Stimulated activated naive CD8-positive, alpha-beta T cell treated with anti-CD3 and anti-CD28 coated beads, Interleukin-15, Interleukin-2, amounts not matched to agents 100 U/mL and 50 U/mL, for 24 hours (primary cell): ENCODE measurements at regions not wholly inside any gene's neighbourhood (a gene's known extent, or its start where the extent isn't known, plus 50 kb on each side); places are given as distances from the start of the nearest gene placed in this dataset.

Source experiments
- ATAC-seq: fragments of 150-1000 bp; cut with Tn5 transposase; one replicate; pipeline ENCODE4 v1.10.0; 2021
- DNase-seq: peaks from one replicate; pipeline ENCODE4 v3.0.0; 2021

GRCh38 chr16:85492295-85492864, 120.7 kb upstream of the GSE1 start:
- ATAC-seq (no peak), DNase-seq (no peak)

DNA sequence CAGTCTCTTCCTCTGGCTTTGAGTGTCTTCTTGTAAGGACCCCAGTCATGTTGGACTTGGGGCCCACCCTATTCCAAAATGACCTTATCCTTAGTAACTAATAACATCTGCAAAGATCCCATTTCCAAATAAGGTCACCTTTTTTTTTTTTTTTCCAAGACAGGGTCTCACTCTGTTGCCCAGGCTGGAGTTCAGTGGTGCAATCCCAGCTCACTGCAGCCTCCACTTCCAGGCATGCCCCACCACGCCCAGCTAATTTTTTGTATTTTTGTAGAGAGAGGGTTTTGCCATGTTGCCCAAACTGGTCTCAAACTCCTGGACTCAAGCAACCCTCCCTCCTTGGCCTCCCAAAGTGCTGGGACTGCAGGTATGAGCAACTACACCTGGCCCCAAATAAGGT, 118.8 kb upstream of the GSE1 start:
- no peak for ATAC-seq
- no peak for DNase-seq

- ATAC-seq (no peak), DNase-seq (no peak)
These were observed 117.9 kb upstream of the GSE1 start for GRCh38 chr16:85495259-85495658.

DNA sequence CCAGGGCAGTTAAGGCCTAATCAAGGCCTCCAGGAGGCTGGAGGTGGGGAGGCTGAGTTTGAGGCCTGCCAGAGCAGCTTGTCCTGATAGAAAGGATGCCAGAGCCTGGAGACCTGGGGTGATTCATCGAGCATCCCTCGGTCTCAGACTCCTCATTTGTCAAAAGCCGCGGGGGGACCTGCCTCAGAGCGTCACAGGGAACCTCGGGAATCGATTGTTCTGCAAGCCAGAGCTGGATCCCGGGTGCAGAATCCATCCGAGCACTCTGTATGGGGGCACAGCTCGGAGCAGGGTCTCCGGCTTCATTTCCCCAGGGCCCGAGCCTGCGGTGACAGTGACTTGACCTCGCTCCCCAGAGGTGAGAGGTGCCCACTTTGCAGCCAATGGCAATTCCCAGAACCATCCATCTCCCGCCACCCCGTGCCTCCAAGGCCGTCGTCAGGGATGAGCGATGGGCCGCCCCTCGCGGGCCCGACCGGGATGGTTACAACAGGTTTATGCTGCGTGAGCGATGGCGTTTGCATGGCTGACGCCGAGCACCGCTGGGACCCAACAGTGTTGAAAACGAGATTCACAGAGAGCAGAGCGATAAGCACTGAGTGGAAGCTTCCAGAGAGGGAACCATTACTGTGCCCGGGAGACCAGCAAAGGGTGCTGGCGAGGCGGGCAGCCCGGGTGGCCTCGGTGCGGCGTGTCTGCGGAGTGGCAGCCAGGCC, 117.1 kb upstream of the GSE1 start:
- no peak for ATAC-seq
- DNase-seq = no peak

GRCh38 chr16:85497622-85498314, 115.4 kb upstream of the GSE1 start:
- DNase-seq (no peak), ATAC-seq (no peak)

- ATAC-seq (no peak), DNase-seq (no peak)
These were observed 114.5 kb upstream of the GSE1 start for GRCh38 chr16:85498607-85499006.

DNA sequence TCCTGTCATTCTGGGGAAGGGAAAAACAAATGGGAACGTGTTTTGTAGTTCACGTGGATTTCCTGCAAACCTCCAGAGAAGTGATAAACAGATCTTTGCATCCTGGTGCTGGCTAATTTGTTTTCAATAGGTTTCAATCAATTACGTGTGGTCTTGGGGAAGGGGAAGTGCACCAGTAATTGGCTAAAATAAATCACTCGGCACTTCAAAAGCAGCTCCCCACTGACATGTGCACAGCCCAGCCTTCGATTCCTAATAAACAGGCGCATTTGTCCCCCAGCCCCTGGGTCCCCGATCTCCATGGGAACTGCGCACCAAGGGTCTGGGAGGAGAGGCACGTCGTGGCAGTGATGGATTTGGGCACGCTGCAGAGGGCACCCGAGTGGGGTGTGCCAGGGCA, 112.9 kb upstream of the GSE1 start:
- no peak for ATAC-seq
- DNase-seq = no peak

GRCh38 chr16:85501900-85502299, 111.2 kb upstream of the GSE1 start:
- no peak for ATAC-seq
- no peak for DNase-seq

GRCh38 chr16:85502357-85502756, 110.8 kb upstream of the GSE1 start:
- no peak for ATAC-seq
- no peak for DNase-seq

- ATAC-seq = no peak
These were observed 109.4 kb upstream of the GSE1 start for GRCh38 chr16:85503679-85504231.

GRCh38 chr16:85504242-85504641, 108.9 kb upstream of the GSE1 start:
- DNase-seq (no peak), ATAC-seq (no peak)

More at GRCh38 chr16:85503679-85504231, 109.4 kb upstream of the GSE1 start:
- no peak for DNase-seq

DNA sequence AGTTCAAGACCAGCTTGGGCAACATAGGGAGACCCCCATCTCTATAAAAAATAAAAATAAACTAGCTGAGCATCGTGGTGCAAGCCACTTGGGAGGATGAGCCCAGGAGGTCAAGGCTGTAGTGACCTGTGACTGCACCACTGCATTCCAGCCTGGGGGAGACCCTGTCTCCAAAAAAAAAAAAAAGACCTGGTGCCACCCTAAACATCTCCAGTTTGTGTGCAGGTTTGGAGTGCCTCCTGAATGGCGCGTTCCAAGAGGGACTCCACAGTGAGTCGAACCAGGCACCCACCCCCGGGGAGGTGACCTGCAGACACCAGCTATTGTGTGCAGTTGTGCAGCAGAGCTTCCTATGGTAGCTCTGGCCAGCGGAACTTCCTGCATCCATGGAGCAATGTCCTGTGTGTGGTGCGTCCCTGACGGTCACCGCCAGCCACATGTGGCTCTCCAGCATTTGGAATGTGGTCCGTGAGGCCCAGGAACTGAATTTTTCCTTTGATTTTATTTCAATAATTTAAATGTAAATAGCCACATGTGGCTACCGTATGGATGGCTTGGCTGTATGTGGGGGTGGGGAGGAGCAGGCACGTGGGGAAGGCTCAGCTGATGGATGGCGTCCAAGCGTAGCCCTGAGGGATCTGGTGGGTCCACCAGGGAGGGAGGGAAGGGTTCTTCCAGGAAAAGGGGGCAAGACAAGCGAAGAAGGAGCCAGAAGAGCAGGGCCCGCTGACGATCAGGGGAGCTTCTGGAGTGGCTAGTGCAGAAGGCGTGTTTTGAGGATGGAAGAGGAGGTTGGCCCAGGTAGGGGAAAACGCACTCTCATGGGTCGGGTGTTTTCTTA, 107.1 kb upstream of the GSE1 start:
- no peak for DNase-seq
- no peak for ATAC-seq

GRCh38 chr16:85506635-85506911, 106.5 kb upstream of the GSE1 start:
- ATAC-seq = no peak
- no peak for DNase-seq

DNA sequence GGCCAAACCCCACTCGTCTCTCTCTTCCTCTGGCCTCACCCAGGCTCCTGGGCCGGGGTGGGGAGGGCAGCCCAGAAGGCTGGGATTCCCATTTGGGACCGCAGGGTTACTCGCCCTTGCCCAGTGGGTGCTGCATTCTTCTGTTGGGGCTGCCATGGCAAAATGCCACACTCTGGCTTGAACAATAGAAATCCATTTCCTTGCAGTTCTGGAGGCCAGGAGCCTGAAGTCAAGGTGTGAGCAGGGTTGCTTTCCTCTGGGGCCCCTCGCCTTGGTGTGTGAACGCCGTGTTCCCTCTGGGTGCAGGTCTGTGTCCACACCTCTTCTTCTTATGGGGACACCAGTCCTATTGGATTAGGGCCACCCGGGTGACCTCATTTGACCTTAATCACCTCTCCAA, 105.8 kb upstream of the GSE1 start:
- DNase-seq (no peak), ATAC-seq (no peak)

GRCh38 chr16:85508388-85508787, 104.7 kb upstream of the GSE1 start:
- DNase-seq = no peak
- no peak for ATAC-seq

DNA sequence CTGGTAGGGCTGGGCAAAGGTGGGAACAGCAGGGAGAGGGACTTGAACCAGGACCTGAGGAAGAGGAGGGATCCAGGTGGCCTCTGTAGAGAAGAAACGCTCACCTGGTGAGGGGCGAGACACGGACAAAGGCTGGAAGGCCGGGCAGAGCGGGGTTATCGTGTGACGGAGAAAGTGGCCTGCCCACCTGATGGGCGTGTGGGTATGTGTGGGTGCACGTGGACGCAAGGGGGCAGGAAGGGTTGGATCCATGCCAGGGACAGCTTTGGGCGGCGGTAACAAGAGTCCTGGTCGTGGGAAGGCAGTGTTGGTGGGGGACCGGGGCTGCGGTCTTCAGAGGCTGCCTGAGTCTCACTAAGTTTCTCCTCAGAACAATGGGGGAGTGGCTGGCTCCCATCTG, 104.1 kb upstream of the GSE1 start:
- ATAC-seq = no peak
- DNase-seq = no peak

DNA sequence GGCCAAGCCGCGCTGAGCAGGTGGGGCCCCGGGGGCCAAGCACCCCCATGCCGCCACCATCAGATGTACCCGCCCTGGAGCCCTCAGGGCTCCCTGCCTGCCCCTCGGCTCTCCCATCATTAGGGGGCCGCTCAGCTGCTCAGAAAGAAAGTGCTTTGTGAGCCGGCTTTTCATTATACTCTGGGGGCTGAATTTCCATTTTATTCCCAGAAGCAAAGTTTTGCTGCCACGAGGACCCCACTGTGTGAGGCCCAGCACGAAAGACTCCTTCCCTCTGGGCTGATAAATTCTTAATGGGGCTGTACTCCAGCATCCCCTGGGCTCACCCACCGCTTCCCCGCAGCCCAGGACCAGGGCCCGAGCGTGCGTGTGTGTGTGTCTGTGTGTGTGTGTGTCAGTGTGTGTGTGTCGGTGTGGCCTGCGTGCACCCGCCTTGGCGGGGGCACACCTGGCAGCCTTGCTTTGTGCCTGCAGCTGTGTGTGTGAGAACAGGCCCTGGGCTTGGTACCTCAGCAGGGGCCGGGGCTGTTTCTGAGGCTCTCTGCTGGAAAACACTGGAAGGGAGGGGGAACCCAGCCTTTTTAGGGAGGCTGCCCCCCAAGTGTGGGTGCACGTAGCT, 103.0 kb upstream of the GSE1 start:
- no peak for ATAC-seq

DNA sequence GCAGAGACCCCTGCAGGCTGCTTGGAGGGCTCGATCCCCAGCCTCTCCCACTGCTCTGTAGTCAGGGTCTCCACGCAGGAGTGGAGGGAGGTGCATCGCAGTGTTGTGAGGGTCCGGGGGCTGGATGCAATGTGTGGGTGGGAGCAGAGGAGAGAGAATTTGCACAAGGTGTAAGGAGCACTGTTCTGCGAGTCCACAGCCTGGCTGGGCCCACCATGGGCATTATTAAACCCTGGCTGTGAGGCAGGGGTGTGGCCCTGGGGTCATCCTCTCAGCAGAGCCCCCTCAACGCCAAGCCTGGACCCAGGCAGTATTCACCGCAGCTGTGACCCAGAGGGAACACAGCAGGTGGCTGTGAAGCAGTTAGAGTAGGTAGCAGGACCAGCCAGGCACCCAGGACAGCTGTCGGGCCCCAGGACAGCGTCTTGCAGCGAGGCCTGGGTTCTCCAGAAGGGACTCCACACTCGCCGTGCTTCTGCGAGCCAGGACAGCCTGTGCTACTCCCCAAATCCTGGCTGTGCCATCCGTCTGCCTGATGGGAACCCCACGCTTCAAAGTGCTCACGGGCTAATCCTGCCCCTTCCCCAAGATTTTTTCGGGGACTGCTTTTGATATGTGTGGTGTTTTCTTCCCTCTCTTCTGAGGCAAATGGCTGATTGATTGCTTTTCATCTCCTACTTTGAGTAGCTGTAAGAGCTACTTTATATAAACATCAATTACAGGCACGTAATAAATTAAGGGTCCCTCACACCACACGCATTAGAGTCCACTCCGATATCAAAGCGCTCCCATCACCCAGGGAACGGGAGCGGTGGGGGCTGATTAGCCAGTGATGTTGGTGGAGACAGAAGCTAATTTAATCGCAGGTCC, 100.9 kb upstream of the GSE1 start:
- DNase-seq (no peak), ATAC-seq (no peak)

More for the DNA sequence above, 103.0 kb upstream of the GSE1 start:
- no peak for DNase-seq

GRCh38 chr16:85512808-85513115, 100.4 kb upstream of the GSE1 start:
- no peak for ATAC-seq
- DNase-seq = no peak

DNA sequence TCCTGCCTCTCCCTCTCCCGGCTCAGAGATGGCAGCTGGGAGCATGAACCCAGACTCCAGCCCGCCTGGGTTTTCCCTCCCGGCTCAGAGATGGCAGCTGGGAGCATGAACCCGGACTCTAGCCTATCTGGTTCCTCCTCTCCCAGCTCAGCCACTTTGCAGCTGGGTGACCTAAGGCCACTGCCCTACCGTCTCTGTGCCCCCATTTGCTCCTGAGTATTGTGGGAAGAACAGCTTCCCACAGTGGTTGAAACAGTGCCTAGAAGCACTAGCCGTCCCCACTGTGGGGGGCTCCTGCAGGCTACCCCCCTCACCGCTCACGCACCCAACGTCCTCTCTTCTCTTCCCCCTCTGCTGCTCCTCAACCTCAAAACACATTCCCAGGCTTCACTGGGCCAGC, 99.9 kb upstream of the GSE1 start:
- ATAC-seq (no peak), DNase-seq (no peak)

DNA sequence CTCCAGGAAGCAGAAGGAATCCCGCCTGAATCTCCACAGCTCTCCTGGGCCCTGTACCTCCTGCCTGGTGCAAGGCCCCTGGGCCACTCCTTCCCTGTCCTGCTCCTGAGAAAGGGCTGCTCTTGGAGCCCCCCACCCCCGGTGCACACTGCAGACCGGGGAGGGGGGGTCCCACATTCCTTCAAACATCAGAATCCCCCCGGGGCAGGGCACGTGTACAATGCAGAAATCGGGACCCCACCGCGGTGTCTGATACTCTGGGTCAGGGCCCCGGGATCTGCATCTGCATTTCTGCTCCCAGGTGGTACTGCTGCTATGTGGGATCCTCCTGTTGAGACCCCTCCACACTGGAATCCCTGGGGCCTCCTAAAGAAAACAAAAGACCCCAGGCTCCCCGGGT, 99.5 kb upstream of the GSE1 start:
- DNase-seq (no peak), ATAC-seq (no peak)

DNA sequence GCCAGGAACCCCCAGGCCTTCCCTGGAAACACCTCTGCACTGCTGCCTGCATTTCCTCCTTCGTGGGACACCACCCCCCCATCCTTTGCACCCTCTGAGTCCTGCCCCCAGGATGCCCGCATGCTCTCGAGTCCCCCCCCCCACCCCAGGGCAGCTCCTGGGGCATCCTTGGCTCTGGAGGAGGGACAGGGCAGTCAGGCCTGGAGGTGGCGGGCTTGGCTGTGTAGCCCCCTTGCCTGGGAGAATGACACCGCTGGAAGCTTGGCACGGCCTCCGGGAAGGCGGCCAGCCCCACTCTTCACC, 98.9 kb upstream of the GSE1 start:
- no peak for ATAC-seq
- no peak for DNase-seq
